GM23338 (cell line): ENCODE measurements at regions not wholly inside any gene's neighbourhood (a gene's known extent, or its start where the extent isn't known, plus 50 kb on each side); places are given as distances from the start of the nearest gene placed in this dataset.

Experiments used
- CREB1 ChIP-seq: fragments of 250-450 bp; sonication (Bioruptor Pico); IDR thresholded peaks from 2 replicates; pipeline ENCODE4 v1.5.0; 2020; ENCODE audit warnings: low read depth, mild to moderate bottlenecking, moderate library complexity
- CTCF ChIP-seq, 2 experiments: fragments of 200-600 bp in 1 of 2; sonication (generic) in 1 of 2; conservative IDR thresholded peaks; 2 replicates each; pipeline versions ENCODE4 v1.5.1 to v1.6.1; 2016 to 2017; ENCODE audit warnings: antibody characterized with exemption in 2 of 2, low read depth in 2 of 2, mild to moderate bottlenecking in 2 of 2, moderate library complexity in 1 of 2
- EZH2 ChIP-seq: fragments of 200-600 bp; sonication (generic); IDR thresholded peaks from one replicate; pipeline ENCODE4 v1.8.0; 2017; ENCODE audit warnings: antibody characterized with exemption, mild to moderate bottlenecking, low read depth; ENCODE audit not compliant: unreplicated experiment
- EZH2phosphoT487 ChIP-seq: fragments of 200-600 bp; sonication (generic); IDR thresholded peaks from one replicate; pipeline ENCODE4 v1.8.1; 2018; ENCODE audit warnings: antibody characterized with exemption; ENCODE audit not compliant: unreplicated experiment
- JUNB ChIP-seq: IDR thresholded peaks from one replicate; pipeline ENCODE4 v1.6.1; 2016; ENCODE audit warnings: antibody characterized with exemption; ENCODE audit not compliant: unreplicated experiment
- POLR2AphosphoS5 ChIP-seq: IDR thresholded peaks from 2 replicates; pipeline ENCODE4 v1.6.1; 2016; ENCODE audit warnings: antibody characterized with exemption, low read depth
- ZNF331 ChIP-seq: fragments of 250-450 bp; sonication (Bioruptor Pico); IDR thresholded peaks from 2 replicates; pipeline ENCODE4 v1.5.0; 2020; ENCODE audit warnings: low read depth, mild to moderate bottlenecking, moderate library complexity
- ZNF462 ChIP-seq: fragments of 250-450 bp; sonication (Bioruptor Pico); IDR thresholded peaks from 2 replicates; pipeline ENCODE4 v1.5.0; 2020; ENCODE audit warnings: mild to moderate bottlenecking, moderate library complexity
- TF ChIP-seq, protein P1 (sequence below): IDR thresholded peaks from one replicate; pipeline ENCODE4 v1.6.1; 2018; ENCODE audit warnings: antibody characterized with exemption; ENCODE audit not compliant: unreplicated experiment
- TF ChIP-seq, protein P2 (sequence below): IDR thresholded peaks from 2 replicates; pipeline ENCODE4 v1.6.1; 2016; ENCODE audit warnings: antibody characterized with exemption

DNA sequence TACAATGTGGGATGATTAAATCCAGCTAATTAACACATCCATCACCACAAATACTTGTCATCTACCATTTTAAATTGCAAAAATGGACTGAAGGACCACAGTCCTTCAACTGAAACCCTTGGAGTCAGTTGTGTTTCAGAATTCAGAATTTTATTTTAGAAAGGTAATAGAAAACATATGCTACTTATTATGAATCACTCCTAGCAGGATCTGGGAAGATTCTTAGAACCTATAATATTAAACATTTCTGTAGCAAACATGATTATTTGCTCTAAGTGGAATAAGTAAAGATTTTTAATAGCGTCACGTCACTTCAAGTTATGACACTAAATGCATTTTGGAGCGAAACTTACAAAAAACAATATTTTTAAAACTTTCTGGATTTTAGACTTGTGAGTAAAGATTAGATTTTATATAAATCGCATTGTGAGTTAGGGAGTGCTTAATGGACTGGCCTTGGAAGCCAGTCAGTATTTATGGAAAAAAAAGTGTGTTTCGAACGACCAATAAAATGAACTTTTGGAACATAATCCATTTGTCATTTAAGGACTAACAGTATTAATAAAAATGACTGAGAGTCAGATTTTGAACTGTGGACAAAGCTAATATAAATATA, 71.8 kb upstream of the PHACTR2 start:
- TF ChIP-seq CTCF (conservative IDR thresholded peaks at IDR 0.05; ENCODE audit: low read depth in 2 of 2) (no peak), CREB1 (CRISPR knock-in tag) (no peak), POLR2AphosphoS5 (no peak), EZH2 (no peak), EZH2phosphoT487 (no peak), JUNB (no peak), ZNF331 (CRISPR knock-in tag) (no peak), ZNF462 (CRISPR knock-in tag) (no peak)
- TF ChIP-seq, protein P1, sequence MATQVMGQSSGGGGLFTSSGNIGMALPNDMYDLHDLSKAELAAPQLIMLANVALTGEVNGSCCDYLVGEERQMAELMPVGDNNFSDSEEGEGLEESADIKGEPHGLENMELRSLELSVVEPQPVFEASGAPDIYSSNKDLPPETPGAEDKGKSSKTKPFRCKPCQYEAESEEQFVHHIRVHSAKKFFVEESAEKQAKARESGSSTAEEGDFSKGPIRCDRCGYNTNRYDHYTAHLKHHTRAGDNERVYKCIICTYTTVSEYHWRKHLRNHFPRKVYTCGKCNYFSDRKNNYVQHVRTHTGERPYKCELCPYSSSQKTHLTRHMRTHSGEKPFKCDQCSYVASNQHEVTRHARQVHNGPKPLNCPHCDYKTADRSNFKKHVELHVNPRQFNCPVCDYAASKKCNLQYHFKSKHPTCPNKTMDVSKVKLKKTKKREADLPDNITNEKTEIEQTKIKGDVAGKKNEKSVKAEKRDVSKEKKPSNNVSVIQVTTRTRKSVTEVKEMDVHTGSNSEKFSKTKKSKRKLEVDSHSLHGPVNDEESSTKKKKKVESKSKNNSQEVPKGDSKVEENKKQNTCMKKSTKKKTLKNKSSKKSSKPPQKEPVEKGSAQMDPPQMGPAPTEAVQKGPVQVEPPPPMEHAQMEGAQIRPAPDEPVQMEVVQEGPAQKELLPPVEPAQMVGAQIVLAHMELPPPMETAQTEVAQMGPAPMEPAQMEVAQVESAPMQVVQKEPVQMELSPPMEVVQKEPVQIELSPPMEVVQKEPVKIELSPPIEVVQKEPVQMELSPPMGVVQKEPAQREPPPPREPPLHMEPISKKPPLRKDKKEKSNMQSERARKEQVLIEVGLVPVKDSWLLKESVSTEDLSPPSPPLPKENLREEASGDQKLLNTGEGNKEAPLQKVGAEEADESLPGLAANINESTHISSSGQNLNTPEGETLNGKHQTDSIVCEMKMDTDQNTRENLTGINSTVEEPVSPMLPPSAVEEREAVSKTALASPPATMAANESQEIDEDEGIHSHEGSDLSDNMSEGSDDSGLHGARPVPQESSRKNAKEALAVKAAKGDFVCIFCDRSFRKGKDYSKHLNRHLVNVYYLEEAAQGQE, result no peak
- TF ChIP-seq, protein P2, sequence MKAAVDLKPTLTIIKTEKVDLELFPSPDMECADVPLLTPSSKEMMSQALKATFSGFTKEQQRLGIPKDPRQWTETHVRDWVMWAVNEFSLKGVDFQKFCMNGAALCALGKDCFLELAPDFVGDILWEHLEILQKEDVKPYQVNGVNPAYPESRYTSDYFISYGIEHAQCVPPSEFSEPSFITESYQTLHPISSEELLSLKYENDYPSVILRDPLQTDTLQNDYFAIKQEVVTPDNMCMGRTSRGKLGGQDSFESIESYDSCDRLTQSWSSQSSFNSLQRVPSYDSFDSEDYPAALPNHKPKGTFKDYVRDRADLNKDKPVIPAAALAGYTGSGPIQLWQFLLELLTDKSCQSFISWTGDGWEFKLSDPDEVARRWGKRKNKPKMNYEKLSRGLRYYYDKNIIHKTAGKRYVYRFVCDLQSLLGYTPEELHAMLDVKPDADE, result no peak
